RCC 7860 (cell line): ENCODE measurements at regions not wholly inside any gene's neighbourhood (a gene's known extent, or its start where the extent isn't known, plus 50 kb on each side); places are given as distances from the start of the nearest gene placed in this dataset.

Experiments
- DNase-seq: peaks from one replicate; pipeline ENCODE4 v3.0.0-alpha.2; 2015; ENCODE audit warnings: low spot score
- FAIRE-seq: peaks from 2 replicates; lab custom pipeline; 2012; peaks lifted over from hg19 to GRCh38; lab: Jason Lieb, UNC

- FAIRE-seq (no peak), DNase-seq (no peak)
Observed at GRCh38 chr5:43959144-43959543, 356.2 kb downstream of the NNT start.

DNA sequence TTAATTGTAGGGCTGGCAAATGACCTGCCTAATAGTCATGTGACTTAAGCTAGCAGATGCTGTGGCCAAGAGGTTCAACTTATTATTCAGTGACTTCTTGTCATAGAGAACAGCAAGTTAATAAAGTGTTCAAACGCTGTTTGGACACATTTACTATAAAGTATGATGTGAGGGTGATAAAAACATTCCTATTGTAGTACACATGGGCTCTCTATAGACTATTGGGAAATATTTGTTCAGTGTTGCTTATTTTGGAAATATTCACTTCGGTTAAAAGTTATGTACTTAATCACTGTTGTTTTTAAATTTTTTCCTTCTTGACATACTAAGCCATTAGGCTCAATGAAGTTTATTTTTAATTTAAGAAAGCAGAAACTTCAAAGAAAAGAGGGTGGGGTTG, 345.0 kb downstream of the NNT start:
- FAIRE-seq (no peak), DNase-seq (no peak)

DNA sequence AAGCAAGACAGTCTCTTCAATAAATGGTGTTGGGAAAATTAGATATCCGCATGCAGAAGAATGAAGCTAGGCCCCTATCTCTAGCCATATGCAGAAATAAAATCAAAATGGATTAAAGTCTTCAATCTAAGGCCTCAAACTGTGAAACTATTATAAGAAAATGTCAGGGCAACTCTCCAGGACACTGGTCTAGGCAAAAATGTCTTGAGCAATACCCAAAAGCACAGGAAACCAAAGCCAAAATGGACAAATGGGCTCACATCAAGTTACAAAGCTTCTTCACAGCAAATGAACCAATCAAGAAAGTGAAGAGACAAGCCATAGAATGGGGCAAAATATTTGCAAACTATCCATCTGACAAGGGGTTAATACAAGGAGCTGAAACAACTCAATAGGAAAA, 338.8 kb downstream of the NNT start:
- DNase-seq (no peak), FAIRE-seq (no peak)

- FAIRE-seq (no peak), DNase-seq (no peak)
Observed at GRCh38 chr5:43940562-43940961, 337.6 kb downstream of the NNT start.

DNA sequence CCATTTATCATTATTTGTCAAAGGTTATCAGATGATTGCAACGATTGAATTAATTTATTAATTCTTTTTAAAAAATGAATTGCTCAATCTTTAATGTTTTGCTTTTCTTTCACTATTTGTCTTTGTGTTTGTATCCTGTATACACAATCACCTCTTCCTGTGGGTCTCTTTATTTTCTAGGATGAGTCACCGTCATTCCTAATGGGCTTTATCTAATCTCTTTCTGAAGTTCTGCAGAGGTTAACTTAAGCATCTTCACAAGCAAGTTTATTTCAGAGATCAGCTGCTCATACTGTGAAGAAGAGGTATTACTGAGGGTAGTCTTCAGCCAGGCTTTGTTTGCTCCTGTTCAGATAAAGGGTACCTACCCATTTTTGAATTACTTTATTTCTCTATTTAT, 323.9 kb downstream of the NNT start:
- FAIRE-seq: no peak
- DNase-seq: no peak

DNA sequence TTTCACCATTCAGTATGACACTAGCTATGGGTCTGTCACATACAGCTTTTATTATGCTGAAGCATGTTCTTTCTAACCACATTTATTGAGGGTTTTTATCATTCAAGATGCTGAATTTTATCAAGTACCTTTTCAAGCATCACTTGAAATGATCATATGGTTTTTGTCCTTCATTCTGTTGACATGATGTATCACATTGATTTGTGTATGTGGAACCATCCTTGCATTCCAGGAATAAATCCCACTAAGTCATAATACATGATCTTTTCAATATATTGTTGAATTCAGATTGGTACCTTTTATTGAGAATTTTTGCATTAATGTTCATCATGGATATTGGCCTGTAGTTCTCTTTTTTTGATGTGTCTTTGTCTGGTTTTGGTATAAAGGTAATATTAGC, 317.4 kb downstream of the NNT start:
- FAIRE-seq: no peak

GRCh38 chr5:43917925-43918324, 314.9 kb downstream of the NNT start:
- no peak for DNase-seq
- FAIRE-seq: no peak

More for the DNA sequence above, 317.4 kb downstream of the NNT start:
- DNase-seq: no peak

- FAIRE-seq: no peak
Observed at GRCh38 chr5:43903129-43903528, 300.1 kb downstream of the NNT start.

GRCh38 chr5:43900974-43901373, 298.0 kb downstream of the NNT start:
- DNase-seq: no peak
- FAIRE-seq: no peak

More at GRCh38 chr5:43903129-43903528, 300.1 kb downstream of the NNT start:
- DNase-seq: no peak

DNA sequence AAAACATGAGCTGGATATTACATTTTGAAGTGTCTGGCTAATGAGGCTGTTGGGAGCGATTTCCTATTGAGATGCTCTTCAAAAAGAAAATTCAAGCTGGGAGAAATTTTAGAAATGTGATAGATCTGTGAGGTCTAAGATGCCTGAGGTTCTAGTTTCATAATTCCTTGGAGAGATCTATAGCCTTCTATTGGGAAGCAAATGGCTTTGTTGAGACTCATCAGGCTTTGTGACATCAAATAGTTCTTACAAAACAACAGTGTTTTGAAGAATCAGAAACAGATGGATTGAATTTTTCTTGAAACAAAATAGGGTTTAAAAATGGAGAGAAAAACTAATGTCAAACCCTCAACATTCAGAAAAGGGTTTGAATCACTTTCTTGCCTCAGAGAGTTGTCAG, 292.9 kb downstream of the NNT start:
- FAIRE-seq: no peak
- no peak for DNase-seq

DNA sequence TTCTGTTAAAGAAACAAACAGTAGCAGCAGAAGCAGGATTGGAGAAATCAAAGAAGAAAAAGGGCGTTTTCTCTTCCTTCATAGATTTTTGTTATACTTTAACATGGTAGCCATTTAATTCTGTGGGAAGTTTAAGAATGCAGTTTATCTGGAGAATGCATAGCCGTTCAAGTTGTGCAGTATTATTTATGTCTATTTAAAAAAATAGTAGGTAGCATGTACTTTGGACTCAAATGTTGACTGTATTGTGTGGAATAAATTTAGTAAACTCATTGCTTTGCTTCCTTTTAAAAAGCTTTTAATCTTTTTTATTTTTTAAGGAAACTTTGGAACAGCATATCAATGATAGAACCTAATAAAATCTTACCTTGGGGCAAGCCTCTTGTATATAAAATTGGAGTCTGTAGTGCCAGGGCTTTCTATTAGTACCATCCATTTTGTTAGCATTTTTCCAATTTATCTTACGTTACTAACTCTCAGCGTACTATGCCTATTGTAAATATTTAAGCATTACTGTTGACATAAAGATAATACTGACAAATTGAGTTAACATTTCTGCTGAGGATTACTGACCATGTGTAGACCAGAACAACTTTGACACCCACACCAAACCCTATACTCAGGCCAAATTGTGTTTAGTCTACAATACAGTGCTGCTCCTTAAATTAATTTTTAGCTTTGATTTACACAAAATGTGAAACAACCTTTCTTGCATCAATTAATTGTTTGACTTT, 291.1 kb downstream of the NNT start:
- FAIRE-seq (no peak), DNase-seq (no peak)

DNA sequence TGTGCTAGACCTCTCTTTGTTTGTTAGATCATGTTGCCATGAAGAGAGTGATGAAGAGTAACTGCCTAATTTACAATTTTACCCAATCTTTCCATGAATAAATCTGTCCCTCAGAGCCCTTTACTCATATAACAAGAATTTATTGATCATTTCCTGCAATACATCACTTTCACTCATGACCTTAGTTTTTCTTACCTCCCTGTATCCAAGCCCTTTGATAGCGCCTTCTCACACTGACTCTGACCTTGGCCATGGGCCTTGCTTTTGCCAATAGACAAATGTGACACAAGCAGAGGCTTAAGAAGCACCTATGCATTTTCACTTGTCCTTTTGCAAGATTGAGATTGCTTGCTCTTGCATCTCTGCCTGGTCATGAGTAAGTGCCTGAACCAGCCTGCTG, 288.1 kb downstream of the NNT start:
- no peak for DNase-seq
- no peak for FAIRE-seq

DNA sequence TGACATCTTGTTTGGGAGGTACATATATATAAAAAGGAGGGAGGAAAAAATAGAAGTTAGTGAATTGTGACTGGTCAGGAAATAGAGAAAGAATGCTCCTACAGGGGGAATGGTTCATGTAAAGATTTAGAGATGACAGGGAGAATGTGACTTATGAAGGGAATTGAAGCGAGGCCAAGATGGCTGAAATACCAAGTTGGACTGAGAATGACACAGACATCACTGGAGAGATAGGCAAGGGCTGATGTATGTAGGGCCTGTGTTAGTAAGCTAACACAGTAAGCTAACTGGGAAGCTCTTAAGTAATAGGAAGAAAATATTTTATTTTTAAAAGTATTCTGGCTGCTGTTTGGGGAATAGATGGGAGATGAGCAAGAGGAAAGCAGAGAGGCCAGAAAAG, 286.3 kb downstream of the NNT start:
- DNase-seq (no peak), FAIRE-seq (no peak)

GRCh38 chr5:43875741-43876140, 272.8 kb downstream of the NNT start:
- DNase-seq: no peak
- FAIRE-seq: no peak

GRCh38 chr5:43874772-43875171, 271.8 kb downstream of the NNT start:
- no peak for FAIRE-seq

DNA sequence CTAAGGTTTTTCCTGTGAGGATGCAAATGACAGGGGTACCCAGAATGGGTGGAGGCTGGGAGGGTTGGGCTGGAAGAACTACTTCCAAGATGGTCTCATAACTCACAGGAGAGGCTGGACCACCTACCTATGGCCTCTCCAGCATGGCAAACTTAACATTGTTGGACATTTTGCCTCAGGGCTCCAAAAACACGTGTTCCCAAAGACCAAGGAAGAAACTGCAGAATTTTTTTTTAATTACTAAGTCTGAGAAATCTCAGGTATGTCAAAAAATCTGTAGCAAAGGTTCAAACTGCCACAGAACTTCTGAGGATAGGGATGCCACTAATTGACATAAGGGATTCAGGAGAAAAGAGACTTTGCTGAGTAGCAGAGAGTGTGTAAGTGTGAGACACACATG, 270.8 kb downstream of the NNT start:
- DNase-seq: no peak
- FAIRE-seq: no peak

More at GRCh38 chr5:43874772-43875171, 271.8 kb downstream of the NNT start:
- peak; percentile 44 for DNase-seq

DNA sequence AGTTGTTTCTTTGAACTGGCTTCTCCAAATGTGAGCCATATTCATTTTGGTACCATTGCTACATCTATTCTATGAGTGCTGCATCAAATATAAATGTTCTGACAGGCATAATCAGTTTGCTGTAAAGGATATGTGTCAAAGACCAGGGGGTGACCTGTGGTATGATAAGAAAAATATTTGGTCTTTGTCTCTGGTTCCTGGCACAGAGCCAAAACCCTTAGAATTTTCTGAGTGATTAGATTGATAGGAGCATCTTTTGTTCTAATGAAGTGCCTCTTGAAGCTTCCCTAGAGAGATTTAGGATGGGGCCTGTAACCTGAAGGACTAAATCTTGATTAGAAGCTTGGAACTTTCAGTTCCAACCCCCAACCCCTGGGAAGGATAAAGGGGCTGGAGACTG, 256.3 kb downstream of the NNT start:
- DNase-seq (no peak), FAIRE-seq (no peak)

GRCh38 chr5:43855452-43855851, 252.5 kb downstream of the NNT start:
- FAIRE-seq: no peak

GRCh38 chr5:43854697-43855292, 251.8 kb downstream of the NNT start:
- FAIRE-seq: no peak
- DNase-seq: no peak

More at GRCh38 chr5:43855452-43855851, 252.5 kb downstream of the NNT start:
- DNase-seq: no peak

- FAIRE-seq (no peak), DNase-seq (no peak)
Observed at GRCh38 chr5:43852279-43852678, 249.3 kb downstream of the NNT start.

DNA sequence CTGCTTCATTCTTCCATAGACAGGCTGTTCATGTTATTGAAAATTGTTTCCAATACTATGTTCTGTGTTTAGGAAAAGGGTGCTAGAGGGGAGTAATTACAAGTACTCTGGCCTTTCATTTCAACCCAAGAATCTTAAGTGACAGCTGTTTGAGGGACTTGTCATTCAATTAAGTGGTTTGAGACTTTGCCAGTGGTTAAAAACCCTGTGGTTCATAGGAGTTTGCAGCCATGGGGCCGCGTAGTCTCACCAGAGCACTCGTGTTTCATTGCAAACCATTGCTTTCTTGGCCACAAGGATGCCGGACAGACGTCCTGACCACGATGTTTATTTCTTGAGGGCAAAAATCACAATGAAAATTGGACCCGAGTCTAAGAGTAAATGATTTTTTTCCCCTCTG, 248.8 kb downstream of the NNT start:
- FAIRE-seq: no peak
- DNase-seq: no peak

GRCh38 chr5:43840424-43841125, 237.6 kb downstream of the NNT start:
- DNase-seq: no peak
- FAIRE-seq: no peak
